HG03039 (cell line): ENCODE measurements at regions not wholly inside any gene's neighbourhood (a gene's known extent, or its start where the extent isn't known, plus 50 kb on each side); places are given as distances from the start of the nearest gene placed in this dataset.
"Not testable (repeated sequence)": the region's sequence is repeated elsewhere in the genome, so short reads cannot be mapped to it uniquely, and the experiment has no call there.

Experiments
- ATAC-seq: cut with Tn5 transposase; IDR thresholded peaks from one replicate; pipeline ENCODE4 v1.9.1; 2021; ENCODE audit warnings: mild to moderate bottlenecking, moderate library complexity; ENCODE audit not compliant: unreplicated experiment

- no peak for ATAC-seq
Measured at GRCh38 chr6:155889410-155889809, 433.8 kb upstream of the NOX3 start.

GRCh38 chr6:155887421-155887820 is 431.8 kb upstream of the NOX3 start:
- no peak for ATAC-seq

DNA sequence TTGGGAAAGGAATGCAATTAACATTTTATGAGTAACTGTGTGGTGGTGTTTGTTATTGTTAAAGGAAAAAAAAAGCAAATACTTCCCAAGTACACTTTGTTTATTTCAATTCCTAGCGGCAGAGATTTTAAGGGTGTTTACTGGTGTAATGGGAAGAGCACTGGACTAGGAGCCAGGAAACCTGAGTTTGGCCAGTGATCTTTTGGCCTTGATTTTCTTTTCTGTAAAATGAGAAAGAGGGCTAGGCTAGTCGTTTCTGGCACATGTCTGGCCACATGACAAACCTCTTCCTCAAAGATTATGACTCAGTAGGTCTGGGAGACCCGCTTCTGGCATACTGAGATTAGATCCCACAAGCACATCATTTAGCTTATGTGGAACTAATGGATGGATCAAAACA is 428.1 kb upstream of the NOX3 start:
- no peak for ATAC-seq

DNA sequence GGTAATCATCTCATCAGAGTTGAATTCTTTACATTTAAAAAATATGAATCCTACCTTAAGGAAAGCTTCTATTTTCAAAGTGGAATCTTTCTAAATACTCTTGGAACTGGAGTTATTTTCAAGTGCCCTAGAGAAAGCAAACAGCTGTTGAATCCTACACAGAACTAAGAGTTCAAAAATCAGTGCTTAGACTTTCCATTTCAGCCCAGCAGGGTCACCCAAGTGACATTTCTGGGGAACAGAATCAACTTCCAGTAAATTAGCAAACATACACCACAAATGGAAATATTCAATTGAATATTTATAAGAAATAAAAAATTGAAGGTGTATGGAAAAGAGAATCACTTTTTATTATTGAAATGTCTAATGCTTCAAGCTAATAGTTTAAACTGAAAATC is 427.7 kb upstream of the NOX3 start:
- no peak for ATAC-seq

- ATAC-seq, result peak; percentile 69
Measured at GRCh38 chr6:155882527-155883333, 427.1 kb upstream of the NOX3 start.

DNA sequence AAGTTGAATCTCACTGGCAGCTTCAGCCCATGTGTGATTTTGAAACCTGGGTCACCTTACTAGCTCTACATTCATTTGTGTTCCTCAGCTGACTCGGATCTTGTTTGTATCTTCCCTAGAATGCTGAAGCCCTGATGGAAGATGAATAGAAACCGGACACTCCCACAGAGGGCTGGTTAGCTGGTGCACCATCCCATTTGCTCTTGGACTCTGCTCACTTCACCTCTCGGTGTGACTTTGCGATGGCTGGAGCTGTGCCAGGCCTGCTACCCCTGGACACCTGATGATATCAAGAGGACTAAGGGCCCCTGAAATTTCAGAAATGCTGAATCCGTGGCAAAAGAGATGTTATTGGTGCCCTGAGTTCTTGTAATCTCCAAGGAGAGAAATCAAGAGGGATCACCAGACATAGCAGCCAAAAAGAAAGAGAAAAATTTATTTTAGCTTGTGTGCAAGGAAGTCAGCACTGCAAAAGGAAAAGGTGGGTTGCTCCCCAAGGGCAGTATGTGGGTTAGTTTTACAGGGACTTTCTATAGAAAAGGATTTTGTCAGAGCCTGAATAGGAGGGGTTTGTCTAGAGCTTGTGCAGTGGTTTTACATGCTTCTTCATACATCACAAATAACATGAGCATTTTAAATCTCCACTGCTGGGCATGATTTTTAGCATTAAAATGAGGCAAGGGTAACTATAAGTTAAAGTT is 426.3 kb upstream of the NOX3 start:
- peak; percentile 26 for ATAC-seq

GRCh38 chr6:155880900-155881299 is 425.3 kb upstream of the NOX3 start:
- ATAC-seq, result no peak

DNA sequence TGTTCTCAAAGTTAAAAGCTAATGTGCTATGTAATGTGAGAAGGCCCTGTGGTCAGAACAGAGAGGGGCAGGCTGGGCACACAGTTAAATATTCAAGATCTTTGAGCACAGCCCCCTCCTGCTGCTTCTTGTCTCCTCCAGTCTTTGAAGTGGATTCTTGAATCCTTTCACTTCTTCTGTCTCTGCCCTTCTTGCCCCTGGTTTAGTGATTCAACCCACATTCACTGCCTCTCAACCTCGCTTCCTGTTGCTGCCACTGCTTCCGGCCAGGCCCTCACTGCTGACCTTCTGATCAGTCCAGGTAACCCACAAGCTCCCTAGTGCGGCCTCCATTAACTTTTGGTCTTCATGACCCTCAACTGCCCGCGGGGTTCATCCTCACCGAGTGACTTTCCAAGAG is 417.3 kb upstream of the NOX3 start:
- no peak for ATAC-seq

- no peak for ATAC-seq
Measured at GRCh38 chr6:155867682-155868081, 412.0 kb upstream of the NOX3 start.

DNA sequence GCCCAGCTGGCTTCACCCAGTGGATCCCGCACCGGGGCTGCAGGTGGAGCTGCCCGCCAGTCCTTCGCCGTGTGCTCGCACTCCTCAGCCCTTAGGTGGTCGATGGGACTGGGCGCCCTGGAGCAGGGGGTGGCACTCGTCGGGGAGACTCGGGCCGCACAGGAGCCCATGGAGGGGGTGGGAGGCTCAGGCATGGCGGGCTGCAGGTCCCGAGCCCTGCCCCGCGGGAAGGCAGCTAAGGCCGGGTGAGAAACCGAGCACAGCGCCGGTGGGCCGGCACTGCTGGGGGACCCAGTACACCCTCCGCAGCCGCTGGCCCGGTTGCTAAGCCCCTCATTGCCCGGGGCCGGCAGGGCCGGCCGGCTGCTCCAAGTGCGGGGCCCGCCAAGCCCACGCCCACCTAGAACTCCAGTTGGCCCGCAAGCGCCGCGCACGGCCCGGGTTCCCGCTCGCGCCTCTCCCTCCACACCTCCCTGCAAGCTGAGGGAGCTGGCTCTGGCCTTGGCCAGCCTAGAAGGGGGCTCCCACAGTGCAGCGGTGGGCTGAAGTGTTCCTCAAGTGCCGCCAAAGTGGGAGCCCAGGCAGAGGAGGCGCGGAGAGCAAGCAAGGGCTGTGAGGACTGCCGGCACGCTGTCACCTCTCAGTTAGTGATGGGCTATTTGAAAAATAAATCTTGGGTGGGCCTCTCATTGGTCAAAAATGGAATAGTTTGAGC is 411.2 kb upstream of the NOX3 start:
- not testable (repeated sequence) for ATAC-seq

GRCh38 chr6:155861821-155862220 is 406.2 kb upstream of the NOX3 start:
- ATAC-seq, result no peak

GRCh38 chr6:155858906-155859305 is 403.3 kb upstream of the NOX3 start:
- not testable (repeated sequence) for ATAC-seq

- ATAC-seq, result no peak
Measured at GRCh38 chr6:155854787-155855186, 399.1 kb upstream of the NOX3 start.

DNA sequence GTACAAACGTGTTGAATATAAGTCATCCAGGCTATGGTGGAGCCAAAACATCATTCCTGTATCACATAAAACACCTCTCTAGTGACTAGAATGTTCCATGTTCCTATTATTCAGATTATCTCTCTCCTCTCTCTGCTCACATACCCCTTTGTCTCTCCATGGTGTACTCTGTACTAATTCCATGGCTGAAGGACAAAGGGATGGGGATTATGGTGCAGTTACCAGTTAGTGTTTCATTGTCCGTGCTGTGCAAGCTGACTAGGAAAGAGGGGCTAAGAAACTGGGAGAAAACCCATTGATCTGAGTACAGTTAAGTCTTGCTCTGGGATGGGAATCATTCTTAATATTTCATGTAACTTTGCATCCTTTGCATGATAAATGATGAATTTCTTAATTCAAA is 397.4 kb upstream of the NOX3 start:
- no peak for ATAC-seq

GRCh38 chr6:155850408-155850841 is 394.8 kb upstream of the NOX3 start:
- no peak for ATAC-seq

DNA sequence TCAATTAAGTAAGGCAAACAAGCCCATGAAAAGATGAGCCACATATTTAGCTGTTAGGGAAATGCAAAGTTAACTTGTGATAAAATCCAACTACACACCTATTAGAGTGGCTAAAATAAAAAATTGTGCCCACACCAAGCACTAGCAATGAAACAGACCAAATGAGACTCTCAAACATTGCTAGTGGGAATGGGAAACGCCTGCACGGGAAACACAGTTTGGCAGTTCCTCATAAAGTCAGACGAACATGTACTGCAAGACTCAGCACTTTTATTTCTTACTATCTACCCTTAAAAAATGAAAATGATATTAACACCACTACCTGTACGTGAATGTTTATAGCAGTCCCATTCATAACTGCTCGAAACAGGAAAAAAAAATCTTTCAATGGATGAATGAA is 392.1 kb upstream of the NOX3 start:
- no peak for ATAC-seq

DNA sequence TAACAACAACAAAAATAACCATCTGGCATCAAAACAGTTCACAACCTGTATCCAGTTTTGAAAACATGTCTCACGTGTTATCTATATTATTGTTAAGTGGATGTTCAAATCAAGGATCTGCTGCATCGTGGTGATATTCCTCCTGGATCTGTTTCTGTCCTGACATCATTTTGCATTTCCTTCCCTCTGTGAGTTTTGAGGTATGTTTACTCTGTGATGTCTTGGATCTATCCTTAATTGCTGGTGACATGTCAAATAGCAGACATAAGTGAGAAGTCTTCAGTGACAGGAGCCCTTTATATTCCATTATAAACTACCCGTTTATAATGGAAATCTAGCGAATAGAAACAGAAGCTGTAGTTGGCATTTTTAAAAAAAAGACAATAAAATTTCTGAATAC is 381.8 kb upstream of the NOX3 start:
- ATAC-seq, result no peak

- ATAC-seq, result no peak
Measured at GRCh38 chr6:155832596-155832995, 377.0 kb upstream of the NOX3 start.

GRCh38 chr6:155830531-155830930 is 374.9 kb upstream of the NOX3 start:
- no peak for ATAC-seq

- no peak for ATAC-seq
Measured at GRCh38 chr6:155829646-155830045, 374.0 kb upstream of the NOX3 start.

DNA sequence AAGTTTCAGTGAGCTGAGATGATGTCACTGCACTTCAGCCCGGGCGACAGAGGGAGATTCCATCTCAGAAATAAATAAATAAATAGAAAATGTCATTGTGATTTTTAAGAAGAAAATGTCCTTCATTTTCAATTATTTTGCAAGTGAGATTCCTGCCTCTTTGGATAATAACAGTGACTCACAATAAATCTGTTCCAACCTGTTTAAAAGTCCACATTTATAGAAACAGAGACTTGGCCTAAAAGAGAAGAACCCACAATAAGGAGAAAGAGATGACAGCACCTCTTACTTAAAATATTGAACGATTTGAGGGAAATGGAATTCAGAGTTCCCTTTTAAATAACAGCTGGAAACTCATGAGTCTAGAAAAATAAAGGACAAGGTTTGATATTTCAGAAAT is 373.4 kb upstream of the NOX3 start:
- ATAC-seq, result no peak

GRCh38 chr6:155818698-155819097 is 363.1 kb upstream of the NOX3 start:
- no peak for ATAC-seq
